ENCODE measurements at regions not wholly inside any gene's neighbourhood (a gene's known extent, or its start where the extent isn't known, plus 50 kb on each side); places are given as distances from the start of the nearest gene placed in this dataset.

- TF ChIP-seq EZH2phosphoT487 (IDR thresholded peaks at IDR 0.05; ENCODE audit: low read depth, severe bottlenecking, unreplicated experiment): no peak
- TF ChIP-seq, protein P1, sequence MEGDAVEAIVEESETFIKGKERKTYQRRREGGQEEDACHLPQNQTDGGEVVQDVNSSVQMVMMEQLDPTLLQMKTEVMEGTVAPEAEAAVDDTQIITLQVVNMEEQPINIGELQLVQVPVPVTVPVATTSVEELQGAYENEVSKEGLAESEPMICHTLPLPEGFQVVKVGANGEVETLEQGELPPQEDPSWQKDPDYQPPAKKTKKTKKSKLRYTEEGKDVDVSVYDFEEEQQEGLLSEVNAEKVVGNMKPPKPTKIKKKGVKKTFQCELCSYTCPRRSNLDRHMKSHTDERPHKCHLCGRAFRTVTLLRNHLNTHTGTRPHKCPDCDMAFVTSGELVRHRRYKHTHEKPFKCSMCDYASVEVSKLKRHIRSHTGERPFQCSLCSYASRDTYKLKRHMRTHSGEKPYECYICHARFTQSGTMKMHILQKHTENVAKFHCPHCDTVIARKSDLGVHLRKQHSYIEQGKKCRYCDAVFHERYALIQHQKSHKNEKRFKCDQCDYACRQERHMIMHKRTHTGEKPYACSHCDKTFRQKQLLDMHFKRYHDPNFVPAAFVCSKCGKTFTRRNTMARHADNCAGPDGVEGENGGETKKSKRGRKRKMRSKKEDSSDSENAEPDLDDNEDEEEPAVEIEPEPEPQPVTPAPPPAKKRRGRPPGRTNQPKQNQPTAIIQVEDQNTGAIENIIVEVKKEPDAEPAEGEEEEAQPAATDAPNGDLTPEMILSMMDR (IDR thresholded peaks at IDR 0.05; ENCODE audit: poor library complexity): no peak
These were observed 106.4 kb upstream of the CARMIL1 start for GRCh38 chr6:25172819-25173218.

Data from hepatocyte (in vitro differentiated cells).